ENCODE measurements at regions not wholly inside any gene's neighbourhood (a gene's known extent, or its start where the extent isn't known, plus 50 kb on each side); places are given as distances from the start of the nearest gene placed in this dataset.

- TF ChIP-seq EP300 (IDR thresholded peaks at IDR 0.05) (no peak), POLR2AphosphoS5 (IDR thresholded peaks at IDR 0.05) (no peak)
Observed at GRCh38 chr12:107437954-107438353, 247.6 kb upstream of the PWP1 start.
